ENCODE measurements at regions not wholly inside any gene's neighbourhood (a gene's known extent, or its start where the extent isn't known, plus 50 kb on each side); places are given as distances from the start of the nearest gene placed in this dataset.

DNA sequence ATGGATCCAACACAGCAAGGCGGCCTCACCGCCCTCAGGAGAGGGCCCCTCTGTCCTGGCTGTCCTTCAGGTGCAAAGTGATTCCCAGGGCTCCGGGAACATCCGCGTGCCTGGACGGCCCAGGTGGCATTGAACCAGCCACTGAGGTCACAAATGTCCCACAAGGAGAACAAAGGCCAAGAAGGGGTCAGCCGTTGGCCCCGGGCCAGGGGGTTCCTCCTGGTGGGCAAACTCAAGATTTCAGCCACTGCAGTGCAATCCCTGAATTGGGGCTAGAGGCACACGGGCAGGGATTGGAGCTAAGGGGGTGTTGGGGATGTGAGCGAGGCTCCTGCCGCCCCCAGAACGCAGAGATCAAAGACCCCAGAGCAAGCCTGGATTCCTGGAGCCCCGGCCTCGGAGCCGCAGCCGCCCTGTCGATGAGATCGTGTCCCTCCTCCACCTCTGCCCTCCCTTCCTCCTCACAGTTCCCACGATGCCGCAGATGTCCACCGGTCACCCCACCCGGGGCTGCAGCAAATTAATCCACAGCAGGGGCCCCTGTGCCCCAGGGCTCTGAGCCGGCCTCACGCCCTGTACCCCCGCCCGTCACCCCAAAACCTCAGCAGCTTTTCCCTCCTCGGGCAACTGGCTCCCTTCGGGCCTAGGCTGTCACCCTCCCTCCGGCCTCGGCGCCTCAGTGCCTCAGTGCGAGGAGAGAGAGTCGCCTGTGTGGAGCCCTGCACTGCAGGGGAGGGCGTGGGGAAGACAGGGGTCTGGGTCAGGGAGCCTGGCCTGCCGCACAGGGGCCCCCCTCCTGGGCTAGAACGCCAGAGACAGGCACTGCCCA lies 56.7 kb upstream of the GALNT9 start:
- ChIA-PET POLR2A (ENCODE audit: low non-redundant PET) (no interaction called here), CTCF (interaction anchor here (0.5 kb wide), 1 partner anchor 13 kb away, joined by 3 read pairs; no protein-coding TSS in a partner anchor)
- TF ChIP-seq, protein P1, sequence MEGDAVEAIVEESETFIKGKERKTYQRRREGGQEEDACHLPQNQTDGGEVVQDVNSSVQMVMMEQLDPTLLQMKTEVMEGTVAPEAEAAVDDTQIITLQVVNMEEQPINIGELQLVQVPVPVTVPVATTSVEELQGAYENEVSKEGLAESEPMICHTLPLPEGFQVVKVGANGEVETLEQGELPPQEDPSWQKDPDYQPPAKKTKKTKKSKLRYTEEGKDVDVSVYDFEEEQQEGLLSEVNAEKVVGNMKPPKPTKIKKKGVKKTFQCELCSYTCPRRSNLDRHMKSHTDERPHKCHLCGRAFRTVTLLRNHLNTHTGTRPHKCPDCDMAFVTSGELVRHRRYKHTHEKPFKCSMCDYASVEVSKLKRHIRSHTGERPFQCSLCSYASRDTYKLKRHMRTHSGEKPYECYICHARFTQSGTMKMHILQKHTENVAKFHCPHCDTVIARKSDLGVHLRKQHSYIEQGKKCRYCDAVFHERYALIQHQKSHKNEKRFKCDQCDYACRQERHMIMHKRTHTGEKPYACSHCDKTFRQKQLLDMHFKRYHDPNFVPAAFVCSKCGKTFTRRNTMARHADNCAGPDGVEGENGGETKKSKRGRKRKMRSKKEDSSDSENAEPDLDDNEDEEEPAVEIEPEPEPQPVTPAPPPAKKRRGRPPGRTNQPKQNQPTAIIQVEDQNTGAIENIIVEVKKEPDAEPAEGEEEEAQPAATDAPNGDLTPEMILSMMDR (conservative IDR thresholded peaks at IDR 0.05; ENCODE audit: low read depth) = no peak
- no peak overlapping the region for H3K27ac ChIP-seq
- no peak for DNase-seq (ENCODE audit: low spot score)

DNA sequence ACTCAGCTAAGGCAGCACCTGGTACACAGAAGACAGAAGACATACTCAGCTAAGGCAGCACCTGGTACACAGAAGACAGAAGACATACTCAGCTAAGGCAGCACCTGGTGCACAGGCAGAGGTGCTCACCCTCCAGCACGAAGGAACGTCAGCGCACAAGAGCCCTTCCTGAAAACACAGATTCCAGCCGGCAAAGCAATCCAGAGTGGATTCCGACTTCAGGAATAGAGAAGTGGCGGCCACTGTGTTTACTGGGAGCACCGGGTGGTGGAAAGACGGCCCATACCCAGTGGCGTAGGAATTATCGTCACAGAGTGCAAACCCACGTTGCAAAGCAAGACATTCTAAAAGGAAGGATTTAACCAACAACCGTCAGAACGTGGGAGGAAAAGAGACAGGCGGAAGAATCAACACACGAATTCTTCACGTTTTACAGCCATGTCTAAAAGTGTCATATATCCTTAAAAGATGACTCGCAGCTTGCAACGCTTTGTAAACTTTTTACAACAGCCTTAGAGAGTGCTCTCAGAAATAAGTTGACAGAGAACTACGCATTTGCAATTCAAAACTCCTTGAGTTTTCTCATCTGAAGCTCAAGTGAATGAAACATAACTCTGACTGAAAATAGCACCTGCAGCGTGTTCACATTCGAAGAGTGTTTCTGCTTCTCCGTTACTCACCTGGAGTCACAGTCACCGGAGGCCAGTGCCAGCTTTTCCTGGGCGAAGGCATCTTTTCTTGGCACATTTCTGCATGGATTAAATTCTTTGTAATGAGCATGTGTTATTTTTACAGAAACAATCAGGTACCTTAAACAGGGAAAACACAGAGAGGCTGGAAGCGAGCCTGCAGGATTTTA lies 55.8 kb upstream of the GALNT9 start:
- DNase-seq (ENCODE audit: low spot score) = no peak
- TF ChIP-seq, protein P1 (conservative IDR thresholded peaks at IDR 0.05; ENCODE audit: low read depth) = no peak
- no peak overlapping the region for H3K27ac ChIP-seq
- ChIA-PET CTCF (no interaction called here), POLR2A (ENCODE audit: low non-redundant PET) (no interaction called here)

DNA sequence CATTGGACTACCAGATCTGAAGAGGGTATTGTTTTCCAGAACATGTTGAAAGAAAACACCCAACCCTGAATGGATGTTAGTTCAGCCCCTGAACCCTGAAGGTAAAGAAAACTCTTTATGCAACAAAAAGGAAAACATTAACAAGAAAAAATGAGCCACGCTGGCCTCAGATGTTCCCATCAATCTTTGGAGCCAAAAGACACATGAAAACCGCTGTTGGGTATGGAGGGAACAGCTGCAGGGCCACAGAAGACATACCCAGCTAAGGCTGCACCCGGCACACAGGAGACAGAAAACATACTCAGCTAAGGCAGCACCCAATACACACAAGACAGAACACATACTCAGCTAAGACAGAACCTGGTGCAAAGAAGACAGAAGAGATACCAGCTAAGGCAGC lies 51.3 kb upstream of the GALNT9 start:
- CTCF ChIA-PET = interaction anchor here (0.6 kb wide), 1 partner anchor 181 kb away, joined by 4 read pairs; no protein-coding TSS in a partner anchor
- H3K27ac ChIP-seq = no peak overlapping the region
- POLR2A ChIA-PET (ENCODE audit: low non-redundant PET) = no interaction called here
- TF ChIP-seq, protein P1 (conservative IDR thresholded peaks at IDR 0.05; ENCODE audit: low read depth) = no peak
- DNase-seq (ENCODE audit: low spot score) = no peak

DNA sequence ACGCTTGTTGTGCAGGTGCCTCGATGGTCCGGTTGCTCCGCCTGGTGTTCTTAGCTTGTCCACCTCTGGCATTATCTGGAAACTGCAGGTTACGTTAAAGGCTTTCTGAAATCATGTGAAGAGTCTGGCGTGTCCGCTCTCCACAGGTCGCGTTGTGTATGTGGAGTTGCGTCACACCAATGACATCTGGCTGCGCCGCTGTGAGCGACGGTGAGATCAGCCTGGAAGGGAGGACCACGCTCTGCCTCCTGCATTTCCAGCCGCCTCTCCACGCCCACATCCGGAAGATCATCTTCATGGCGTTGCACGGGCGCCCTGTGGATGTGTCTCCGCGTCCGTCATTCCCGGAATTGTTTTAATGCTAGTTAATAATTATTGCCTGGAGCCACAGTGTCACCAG lies 50.6 kb upstream of the GALNT9 start:
- DNase-seq (ENCODE audit: low spot score) = no peak
- CTCF ChIA-PET = no interaction called here
- POLR2A ChIA-PET (ENCODE audit: low non-redundant PET) = no interaction called here
- H3K27ac ChIP-seq = no peak overlapping the region
- TF ChIP-seq, protein P1 (conservative IDR thresholded peaks at IDR 0.05; ENCODE audit: low read depth) = no peak

DNA sequence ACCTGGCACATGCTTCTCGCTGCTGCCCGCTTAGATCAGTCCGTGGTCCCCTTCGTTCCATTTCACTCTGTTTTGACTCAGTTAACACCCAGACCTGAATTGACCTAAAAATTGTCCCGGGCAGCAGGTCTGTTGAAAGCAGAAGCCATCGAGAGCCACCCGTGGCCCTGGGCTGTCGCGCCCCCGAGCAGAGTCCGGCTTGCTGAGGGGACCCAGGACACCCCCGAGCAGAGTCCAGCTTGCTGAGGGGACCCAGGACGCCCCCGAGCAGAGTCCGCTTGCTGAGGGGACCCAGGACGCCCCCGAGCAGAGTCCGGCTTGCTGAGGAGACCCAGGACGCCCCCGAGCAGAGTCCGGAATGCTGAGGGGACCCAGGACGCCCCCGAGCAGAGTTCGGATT lies 50.2 kb upstream of the GALNT9 start:
- ChIA-PET CTCF (no interaction called here), POLR2A (ENCODE audit: low non-redundant PET) (no interaction called here)

More for the DNA sequence above, 50.2 kb upstream of the GALNT9 start:
- TF ChIP-seq, protein P1 (conservative IDR thresholded peaks at IDR 0.05; ENCODE audit: low read depth) = no peak
- H3K27ac ChIP-seq = no peak overlapping the region
- DNase-seq (ENCODE audit: low spot score) = no peak
